NCI-H2227 (cell line): ENCODE measurements at regions not wholly inside any gene's neighbourhood (a gene's known extent, or its start where the extent isn't known, plus 50 kb on each side); places are given as distances from the start of the nearest gene placed in this dataset.
A peak's percentile ranks its signal among the peaks of the same experiment; 100 is the strongest.
"Not testable (repeated sequence)": the region's sequence is repeated elsewhere in the genome, so short reads cannot be mapped to it uniquely, and the experiment has no call there.

ENCODE experiments used
- DNase-seq: peaks from one replicate; lab custom pipeline; 2025; ENCODE audit not compliant: unreplicated experiment; lab: John Stamatoyannopoulos, UW

DNA sequence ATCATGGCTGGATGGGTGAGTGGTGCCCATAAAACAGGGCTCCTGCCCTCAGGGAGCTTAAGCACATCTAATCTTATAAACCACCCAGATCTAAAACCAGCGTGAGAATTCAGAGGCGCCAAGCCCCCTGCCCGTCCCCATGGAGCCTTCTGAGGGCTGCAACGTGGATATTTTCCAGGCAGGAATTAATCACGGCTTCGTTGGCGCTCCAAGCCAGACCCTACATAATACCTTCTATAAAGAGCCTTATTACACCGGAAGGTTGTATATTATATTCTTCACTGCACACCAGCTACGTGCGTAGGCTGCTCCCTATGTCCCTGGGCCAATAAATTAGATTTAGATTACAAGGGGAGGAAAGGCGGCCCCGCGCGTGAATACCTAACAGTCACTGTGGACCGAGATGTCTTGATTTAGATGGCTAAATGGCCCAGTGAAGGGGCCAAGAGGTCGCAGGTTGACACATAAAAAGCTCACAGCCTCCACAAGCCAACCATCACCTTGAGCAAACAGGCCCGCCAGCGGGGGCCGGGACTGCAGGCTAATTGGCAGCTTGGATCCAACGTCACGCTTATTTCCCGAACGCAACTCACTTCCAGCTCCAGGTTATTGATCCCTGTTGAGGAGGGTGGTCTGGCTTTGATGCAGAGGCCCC, 64.7 kb upstream of the APCDD1L start:
- peak; percentile 20 for DNase-seq

DNA sequence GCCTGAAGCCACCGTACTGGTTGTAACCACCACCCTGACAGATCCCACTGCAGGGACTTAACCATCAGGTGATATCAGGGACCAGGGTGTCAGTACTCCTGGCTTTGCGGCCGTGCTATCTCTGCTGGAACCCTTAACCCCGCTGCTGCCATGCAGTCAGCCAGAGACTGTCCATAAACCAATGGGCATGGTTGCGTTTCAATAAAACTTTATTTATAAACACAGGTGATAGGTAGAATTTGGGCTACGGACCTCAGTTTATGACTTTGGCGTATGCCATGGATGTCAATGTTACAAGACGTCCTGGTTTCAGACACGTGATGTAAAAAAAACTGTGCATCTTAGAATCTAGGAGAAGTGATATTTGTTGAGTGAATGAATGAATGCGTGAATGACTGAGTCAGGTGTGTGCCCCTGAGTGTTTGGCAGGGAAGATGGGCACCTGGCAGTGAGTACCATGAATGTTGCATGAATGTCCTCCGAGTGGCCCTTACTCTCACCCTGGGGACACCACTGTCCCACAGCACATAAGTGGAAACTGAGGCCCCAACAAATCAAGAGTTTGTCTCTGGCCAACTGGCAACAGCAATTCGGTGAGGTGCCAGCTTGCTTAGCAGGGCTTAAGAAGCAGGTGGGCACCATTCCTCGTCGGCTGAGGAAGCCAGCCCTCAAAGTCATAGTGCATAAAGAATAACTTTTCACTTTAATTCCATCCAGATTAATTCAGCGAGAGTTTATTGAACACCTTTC, 64.0 kb upstream of the APCDD1L start:
- no peak for DNase-seq

DNA sequence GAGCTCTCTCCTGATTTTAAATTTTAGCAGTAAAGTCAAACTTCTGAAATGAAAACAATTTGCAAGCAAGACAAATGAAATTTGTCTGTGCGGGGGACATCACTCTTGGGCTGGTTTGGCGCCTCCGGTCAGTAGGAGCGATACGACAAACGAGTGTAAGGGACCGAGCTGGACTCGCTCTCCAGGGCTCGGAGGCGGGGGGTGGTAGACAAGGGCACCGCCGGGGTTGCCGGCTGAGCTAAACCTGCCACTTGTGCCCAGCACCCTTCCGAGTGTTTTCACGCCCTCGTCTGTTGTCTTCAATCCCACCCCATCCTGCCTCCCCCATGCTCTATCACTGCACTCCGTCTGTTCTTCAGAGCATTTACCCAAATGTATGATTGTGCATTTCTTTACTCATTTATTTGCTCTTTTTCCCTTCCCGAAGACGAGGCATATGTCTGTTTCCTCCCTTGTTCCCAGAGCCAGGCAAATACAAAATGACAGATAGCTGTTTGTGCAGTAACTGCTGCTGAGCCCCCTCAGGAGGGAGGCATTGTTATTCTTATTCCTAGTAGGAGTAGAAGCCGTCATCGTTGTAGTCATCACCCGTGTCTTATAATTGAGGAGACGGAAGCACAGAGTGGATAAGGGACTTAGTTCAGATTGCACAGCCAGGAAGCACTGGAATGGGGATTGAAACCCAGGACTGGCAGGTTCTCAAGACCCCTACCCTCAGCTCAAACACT, 62.8 kb upstream of the APCDD1L start:
- DNase-seq, result no peak

DNA sequence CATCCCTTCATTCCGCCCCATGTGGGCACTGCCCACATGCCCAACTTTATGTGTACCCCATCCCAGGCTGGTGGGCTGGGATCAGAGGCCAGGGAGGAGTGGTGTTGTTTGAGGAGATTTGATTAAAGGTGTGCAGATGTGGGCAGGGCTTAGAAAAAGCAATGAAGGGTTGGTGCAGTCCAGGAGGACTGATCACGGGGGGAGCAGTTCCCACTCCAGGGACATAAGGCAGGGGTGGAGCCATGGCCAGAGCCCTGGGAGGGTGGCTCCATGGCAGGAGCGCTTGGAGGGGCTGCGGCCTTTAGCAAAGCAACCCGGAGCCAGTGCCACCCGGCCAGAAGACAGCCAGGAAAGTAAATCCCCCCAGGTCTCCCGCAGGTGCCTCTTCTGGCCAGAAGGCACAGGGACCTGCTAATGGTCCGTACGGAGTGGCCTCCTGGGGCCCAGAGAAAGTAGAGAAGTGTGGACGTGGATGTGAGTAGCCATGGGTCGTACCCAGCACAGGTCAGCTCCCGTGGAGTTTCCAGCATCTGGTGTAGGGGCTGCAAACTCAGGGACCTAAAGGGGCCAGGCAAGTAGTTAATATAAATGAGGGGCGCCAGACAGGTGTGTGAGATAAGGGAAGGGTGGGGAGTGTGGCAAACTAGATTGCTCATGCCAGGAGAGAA, 62.1 kb upstream of the APCDD1L start:
- no peak for DNase-seq

DNA sequence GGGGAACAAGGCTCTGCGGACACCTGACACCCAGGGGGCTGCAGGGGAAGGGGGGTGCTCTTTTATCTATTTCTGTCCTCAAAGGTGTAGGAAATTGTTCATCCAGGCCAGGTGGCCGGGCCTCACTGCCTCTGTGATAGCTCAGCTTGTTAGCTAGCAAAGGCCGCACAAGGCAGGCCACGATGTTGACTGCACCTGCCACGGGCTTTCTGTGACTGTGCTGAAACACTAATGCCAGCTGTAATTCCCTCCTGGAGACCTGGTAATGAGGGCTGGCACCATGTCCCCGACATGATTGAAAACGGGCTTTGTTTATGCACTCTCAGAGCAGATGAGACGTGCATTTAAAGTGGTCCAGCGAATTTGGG, 61.4 kb upstream of the APCDD1L start:
- no peak for DNase-seq

DNA sequence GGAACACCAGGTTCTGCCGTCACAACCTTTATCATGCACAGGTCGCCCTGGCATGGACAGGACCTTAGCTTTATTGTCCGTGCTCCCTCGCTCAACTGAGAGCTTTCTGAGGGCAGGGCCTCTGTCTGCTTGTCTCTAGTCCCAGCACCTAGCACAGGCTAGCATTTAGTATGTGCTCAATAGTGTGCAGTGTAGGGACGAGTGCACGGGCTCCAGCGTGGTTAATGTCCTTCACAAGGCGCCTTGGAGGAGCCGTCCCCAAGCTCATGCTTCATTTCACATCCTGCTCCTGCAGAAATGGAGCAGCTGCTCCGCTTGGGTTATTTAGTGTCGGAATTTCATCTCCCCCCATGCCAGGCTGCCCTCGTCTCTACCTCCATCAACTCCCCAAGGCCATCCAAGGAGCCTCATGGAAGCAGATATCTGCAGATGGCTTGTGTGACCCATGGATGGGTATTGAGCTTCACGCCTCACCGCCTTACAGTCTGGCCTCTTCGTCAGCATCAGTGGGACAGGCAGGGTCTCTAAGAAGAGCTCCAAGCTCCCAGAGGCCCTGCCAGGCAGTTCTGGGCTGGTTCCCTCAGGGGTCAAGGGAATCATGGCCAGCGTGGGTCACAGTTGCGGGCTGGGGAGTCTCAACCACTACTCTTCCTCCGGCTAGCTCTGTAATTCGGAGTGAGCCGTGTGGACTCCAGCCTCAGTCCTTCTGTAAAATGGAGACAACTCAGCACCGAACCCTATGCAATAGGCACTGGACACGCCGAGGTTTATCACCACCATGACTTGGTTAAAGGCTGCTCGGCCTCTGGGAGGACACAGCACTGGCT, 60.8 kb upstream of the APCDD1L start:
- no peak for DNase-seq

DNA sequence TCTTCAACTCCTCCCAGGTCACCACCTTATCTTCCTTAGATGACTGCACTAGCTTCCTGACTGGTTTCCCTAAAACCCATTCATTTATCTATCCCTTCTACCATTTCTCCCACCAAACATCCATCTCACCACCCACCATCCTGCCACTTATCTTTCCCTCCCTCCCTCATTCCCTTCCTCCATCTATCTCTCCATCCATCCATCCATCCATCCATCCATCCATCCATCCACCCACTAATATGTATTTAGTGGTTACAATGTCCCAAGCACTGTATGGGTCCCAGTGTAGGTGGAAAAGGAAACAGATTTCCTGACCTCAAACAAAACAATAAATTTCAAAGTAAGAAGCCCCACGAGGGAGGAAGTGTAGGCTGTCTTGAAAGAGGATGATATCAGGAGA, 59.3 kb upstream of the APCDD1L start:
- DNase-seq, result no peak

DNA sequence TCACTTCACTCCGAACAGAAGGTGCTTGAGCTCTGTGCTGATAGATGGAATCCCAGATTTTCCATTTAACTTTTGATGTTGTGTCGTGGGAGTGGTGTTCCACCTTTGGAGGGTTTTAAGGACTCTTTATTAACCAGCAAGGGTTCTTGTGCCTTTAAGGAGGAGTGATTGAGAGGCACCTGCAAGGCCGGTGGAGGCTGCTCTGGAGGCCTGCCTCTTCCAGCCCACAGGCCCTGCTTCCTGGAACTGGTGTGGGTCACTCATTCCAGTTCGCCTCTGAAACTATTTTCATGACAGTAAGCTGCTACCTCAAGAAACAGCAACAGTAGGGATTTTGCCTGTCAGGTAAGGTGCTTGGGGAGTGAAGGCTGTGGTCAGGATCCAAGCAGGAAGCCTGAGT, 58.8 kb upstream of the APCDD1L start:
- no peak for DNase-seq

DNA sequence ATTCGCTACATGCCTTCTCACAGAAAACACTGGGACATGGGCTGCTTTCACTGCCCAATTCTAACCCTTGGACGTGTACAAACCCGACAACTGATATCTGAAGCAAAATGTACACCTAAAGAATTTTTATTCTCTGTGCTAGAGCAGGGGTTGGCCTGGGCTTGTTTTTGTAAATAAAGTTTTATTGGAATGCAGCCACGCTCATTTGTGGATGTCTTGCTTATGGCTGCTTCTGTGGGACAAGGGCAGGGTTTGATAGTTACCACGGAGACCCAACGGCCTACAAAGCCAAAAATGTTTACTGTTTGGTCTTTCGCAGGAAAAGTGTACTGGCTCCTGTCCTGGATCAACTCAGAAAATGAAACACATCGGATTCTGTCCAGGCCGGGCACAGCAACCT, 58.1 kb upstream of the APCDD1L start:
- no peak for DNase-seq

DNA sequence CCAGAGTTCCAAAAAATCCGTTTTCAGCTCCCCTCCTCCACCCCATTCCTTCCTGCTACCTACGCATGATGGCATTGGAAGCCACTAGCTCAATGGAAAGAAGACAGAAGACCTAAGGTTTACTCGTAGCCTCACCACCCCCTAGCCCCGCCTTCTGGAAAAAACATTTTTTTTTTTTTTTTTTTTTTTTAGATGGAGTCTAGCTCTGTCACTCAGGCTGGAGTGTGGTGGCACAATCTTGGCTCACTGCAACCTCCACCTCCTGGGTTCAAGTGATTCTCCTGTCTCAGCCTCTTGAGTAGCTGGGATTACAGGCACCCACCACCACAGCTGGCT, 57.2 kb upstream of the APCDD1L start:
- DNase-seq, result not testable (repeated sequence)

DNA sequence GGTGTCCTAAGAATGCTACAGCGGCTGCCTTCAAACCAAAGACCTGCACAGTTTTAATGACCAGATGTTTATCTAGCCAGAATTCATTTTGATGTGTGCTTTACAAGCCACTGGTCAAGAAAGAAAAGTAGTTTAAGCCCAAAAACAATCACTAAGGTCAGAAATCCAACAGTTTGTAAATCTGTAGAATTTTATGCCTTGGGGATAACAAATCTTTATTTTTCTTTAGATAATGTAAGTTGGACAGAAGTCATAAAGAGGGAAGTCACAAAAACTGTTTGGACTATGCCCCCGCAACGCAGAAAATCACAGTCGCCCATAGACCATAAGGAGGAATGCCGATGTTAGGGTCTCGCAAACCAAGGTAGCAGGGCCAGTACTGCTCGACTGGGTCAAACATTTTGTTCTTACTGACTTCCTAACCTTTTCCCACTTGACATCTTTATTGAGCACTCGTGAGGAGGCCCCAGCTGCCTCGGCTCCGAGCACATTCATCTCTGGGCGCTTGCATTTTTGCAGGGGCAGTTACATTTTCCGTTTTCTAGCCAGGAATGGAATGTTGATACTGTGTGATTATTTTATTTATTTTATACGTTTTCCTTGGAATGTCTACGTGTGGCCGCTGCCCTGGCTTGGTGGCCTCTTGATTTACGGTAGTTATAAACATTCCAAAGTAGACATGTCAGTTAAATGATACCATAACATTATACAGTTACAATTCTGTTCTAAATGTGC, 56.7 kb upstream of the APCDD1L start:
- no peak for DNase-seq

DNA sequence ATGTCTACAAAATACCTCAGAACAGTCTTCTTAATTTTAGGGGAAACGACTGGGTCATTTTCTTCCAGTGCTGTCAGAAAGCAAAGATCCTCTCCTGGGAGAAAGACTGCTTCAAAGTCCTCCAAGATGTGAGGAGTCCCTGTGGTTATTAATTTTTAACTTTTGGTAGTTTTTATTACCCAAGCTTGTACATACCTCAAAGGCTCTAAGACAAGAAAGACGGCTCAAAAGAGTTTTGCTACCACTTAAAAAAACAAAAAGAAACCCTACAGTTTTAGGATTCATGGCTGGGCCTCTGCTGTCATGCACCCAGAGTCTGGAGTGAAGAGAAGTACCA, 56.1 kb upstream of the APCDD1L start:
- DNase-seq, result no peak

DNA sequence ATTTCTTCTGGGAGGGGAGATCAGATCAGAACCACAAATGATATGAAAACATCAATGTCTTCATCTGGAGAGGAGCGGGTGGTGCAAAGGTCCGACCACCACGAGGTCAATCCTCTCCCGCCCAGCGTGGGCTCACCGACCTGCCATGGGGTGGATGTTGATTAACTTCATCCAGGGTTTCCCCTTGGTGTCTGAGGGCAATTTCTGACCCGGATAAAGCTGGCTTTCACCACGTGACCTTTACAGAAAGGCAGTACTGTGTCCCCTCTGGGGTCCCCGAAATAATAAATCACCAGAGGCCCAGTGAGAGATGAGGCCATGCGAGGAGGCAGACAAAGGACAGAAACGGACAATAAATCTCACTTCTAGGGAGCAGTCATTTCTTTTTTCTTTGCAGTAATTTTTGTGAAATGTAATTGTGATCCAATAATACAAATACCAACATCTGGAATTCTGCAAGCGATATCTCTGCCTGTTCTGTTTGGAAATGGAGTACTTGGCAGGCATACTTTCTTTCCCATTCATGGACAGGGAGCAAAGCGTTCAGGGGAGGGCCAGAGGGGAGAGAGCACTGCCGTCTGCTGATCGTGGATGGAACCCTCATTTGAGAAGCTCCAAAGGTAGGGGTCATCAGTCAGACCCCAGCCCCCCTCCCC, 55.1 kb upstream of the APCDD1L start:
- DNase-seq, result no peak

DNA sequence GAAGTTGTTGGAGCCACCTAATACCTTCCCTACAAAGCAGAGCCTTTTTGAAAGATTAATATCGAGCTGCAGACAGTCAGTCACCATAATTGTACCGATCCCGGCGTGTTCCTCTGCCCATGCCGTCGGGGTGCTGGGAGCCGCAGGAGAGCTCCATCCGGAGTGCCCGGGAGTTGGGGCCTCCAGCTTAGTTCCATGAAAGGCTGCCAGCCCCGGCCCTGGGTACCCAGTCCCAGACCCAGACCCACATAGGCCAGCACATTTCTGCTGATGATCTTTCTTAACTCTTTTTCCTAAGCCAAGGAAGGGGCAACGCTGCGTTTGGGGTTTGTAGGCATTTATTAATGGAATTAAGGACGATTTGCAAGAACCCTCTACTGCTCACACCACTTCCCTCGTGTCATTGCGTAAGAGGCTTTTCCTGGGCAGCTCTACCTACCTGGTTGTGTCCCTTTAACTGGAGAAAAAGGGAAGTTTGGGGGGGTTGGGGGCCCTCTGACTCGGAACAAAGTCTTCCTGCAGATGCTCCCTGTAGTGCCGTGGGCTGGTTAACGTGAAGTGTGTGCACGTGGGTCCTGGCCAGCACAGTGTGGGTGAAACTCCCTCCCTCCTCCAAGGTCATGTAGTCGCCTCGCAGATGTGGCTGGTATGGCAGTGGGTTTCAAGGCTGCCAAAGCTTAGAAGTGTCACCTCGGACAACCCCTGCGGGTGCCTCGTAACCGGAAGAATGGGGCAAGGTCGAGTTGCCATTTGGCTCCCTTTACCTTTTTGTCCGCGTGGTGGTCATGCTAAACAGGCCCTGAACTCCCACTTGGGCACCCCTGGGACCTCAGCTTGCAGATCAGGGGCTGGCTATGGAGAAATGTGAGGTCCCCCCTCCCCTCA, 54.3 kb upstream of the APCDD1L start:
- DNase-seq, result no peak

DNA sequence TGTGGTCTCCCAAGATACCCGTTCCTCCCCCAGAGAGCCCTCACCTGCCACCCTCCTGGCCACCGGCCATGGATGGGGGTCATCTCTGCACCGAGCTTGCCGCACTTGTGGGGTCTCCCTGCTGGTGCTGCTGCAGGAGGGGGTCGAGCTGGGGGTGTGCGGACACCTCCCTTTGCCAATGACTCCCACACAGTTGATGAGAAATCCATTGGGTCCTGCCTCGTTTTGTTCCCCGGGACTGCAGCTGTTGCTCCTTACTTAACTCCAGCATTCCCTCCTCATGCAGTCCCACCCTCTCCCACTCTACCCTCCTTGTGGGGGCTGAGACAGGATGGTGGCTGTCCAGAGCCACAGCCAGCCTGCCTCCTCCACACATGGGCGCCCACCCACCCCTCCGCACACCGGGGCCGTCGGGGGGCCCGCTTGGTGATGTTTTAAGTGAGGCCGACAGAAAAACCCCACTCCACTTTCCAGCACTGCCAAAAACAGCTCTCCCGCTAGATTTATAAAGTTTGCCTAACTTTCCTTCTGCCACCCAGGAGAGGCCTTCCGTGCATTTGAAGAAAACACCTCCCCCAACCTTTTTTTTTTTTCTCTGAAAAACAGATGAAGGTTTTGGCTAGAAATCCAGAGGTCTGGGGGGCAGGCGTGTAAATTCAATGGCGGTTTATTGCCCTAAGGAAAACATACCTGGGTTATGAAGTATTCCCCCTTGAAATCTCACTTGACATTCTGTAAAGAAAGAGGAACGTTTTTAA, 53.5 kb upstream of the APCDD1L start:
- DNase-seq, result no peak

DNA sequence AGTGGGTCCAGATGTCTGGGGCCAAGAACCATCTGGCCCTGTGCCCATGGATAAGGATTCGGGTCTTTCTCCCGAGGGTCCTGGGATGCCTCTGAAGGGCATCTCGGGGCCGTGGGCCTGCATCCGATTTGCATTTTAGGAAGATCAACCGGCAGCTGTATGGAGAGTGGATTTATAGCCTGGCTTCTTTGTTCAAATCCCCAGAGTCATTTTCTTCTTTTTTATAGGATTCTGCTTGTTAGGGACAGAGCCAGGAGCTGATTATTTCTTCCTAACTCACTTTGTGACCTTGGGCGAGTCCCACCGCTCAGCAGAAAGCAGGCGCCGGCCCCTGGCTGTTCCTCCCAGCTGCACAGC, 52.9 kb upstream of the APCDD1L start:
- no peak for DNase-seq

DNA sequence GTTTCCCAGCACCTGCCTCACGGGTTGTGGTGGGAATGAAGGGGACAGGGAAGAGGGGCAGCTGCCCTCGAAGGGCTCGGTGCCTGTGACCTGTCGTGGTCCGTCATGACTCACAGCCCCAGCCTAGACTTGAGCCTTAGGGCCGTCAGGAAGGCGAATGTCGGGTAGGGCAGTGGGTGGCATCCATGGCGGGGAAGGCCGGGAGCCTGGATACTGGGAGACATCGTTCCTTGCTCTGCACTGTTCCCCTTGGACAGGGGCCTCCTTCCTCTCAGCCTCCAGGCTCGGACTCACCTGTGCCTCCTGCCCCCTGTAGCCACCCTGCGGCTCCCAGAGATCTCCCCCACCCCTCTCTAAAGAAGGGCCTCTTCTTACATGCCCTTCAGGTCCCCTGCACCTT, 52.2 kb upstream of the APCDD1L start:
- DNase-seq, result no peak

DNA sequence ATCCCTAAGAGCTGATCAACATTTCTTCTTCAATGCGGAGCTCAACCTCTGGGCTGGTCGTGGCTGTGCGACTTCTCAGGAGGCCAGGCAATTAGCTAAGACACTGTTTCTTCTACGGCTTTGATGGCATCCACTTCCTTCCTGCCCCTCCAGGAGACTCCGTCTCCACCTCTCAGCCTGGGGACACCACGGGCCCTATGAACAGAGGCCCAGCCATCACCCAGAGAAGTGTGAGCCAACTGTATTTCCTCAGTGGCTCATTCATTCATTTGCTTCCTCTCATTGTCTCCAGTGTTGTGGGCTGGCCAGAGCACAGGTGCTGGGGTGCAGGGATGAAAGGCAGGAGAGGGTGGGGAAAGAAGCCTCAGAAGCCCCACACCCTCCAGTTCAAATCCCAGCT, 51.8 kb upstream of the APCDD1L start:
- no peak for DNase-seq
